GM21515 (cell line): ENCODE measurements at regions not wholly inside any gene's neighbourhood (a gene's known extent, or its start where the extent isn't known, plus 50 kb on each side); places are given as distances from the start of the nearest gene placed in this dataset.

Experiments
- ATAC-seq: cut with Tn5 transposase; IDR thresholded peaks from one replicate; pipeline ENCODE4 v1.9.1; 2021; ENCODE audit not compliant: unreplicated experiment

DNA sequence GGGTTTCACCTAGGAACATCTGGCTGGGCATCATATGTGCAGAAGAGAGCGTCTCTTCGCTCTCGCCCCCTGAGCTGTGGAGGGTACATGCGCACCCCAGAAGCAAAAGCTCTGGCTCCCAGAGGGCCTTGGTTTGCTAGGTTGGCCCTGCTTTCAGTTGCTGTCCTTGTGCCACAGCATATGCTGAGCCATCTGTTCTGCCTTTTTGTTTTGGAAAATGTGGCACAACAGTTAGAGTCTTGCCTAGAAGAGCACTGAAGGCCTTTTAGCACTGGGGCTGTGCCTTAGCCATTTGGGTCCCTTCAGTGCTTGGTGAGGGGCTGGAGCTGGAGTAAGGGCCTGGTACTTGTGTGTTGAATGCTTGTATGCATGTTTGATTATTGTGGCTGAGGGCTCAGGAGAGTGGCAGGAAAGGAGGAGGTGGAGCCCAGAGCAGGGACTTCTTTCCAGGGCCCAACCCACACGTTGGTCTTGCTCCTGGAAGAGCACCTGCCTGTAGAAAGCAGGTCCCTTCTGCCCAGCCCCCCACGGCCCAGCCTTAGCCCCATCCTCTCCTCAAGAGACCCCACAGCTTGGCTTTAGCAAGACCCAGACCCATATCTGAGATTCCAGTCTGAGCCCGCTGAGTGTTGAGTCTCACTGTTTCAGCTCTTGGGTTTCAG lies 113.7 kb downstream of the SLC25A47 start:
- no peak for ATAC-seq

DNA sequence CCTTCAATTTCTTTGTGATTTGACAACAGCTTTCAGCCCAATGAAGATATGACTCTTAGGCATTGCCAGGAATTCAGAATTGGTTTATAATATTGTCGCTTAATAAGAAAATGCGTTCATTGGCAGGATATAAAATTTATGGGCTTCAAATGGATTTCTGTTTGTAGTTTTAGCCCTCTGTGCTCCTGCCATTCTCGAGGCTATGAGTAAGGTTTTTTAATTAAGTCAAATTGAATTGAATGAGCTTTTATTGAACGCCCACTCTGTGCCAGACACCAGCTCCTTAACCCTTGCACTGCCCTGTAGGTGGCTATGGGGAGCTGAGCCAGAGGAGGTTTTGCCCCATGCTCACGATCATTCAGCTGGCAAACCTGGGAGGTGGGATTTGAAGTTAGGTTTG lies 115.1 kb downstream of the SLC25A47 start:
- ATAC-seq = no peak

DNA sequence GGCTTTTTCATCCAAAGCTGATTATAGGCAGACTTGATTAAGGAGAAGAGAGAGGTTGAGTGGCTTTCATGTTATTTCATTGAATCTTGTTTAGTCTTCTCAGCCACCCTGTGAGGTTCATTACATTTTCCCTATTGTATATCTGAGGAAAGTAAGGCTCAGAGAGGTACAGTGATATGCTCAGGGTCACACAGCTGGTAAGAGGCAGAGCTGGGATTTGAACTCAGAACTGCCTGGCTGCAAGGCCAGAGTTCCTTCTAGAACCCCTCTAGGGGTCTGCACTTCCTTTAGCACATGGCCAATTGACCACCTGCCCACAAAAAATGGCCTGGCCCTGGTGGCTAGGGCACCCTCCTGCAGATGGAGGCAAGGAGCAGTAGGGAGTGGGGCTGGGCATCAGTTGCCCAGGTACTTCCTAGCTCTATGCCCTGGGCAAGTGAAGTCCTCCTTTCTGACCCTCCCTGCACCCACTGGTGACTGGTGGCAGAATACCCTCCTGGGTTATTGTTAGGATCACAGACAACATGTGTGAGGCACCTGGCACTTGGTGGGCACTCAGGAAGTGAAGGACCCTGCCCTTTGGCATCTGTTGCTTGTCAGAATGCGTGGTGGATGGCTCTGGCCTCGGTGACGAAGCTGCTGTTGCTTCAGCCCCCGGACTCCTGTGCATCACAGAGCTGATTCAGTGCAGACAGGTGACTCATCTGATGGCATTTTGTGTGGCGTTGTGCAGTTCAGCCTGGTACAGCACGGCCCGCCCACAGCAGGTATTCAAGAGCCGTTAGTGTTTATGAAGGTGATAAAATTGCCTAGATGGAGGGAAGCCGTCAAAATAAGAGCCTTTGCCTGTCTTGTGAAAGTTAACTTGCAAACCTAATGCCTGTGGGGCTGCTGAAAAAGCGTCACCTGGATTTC lies 115.8 kb downstream of the SLC25A47 start:
- no peak for ATAC-seq

DNA sequence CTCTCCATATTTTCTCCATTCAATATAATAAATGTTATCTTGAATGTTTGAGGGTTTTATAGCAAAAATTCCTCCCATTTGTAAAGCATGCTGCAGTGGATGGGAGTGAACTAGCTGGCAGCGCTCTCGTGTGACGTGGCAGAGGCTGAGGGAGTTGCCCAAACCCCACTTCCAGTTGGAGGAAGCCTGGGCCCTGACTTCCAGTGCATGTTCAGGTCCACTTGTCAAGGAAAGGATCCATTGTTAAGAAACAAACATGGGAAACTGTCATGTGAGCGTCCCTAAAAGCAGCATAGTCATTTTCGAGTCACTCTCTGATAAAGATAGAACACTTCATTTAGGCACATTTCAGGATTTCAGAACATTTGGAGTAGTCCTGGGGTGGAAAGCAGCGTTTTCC lies 116.6 kb downstream of the SLC25A47 start:
- no peak for ATAC-seq

DNA sequence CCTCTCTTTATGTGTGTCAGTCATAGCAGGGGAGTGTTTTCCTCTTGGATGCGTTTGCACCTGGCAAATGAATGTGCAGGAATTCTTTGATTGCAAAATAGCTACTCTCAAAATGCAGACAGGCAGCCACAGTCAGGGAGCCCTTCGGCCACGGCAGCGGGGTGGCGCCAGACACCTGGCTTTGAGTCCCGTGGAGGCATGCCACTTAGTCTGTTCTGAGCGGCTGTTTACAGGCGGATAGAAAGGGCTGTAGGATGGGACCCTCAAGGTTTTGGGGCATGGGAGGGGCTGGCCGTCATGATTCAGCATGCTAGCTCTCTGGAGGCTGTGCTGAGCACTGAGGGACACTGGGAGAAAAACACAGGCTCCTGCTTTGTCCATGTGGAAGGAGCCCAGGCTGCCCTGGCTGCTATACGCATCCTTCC lies 117.1 kb downstream of the SLC25A47 start:
- no peak for ATAC-seq

DNA sequence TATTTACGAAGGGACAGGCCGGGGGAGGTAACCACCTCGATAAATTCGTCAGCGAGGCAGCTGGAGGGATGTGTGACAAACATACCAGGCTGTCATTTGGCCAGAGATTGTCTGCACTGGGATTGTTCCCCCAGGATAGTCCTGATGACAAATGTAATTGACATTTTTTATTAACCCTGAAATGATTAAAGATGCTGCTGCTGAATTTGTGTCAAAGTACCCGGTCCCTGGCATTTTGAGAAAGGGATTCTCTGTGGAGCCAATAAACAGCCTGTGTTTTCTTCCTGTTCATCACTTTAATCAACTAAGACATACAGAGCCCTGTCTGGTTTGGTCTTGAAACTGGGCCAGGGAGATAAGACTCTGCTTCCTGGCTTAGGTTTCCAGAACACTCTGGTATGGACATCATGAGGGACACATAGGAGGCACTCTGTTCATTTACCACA lies 117.6 kb downstream of the SLC25A47 start:
- no peak for ATAC-seq

DNA sequence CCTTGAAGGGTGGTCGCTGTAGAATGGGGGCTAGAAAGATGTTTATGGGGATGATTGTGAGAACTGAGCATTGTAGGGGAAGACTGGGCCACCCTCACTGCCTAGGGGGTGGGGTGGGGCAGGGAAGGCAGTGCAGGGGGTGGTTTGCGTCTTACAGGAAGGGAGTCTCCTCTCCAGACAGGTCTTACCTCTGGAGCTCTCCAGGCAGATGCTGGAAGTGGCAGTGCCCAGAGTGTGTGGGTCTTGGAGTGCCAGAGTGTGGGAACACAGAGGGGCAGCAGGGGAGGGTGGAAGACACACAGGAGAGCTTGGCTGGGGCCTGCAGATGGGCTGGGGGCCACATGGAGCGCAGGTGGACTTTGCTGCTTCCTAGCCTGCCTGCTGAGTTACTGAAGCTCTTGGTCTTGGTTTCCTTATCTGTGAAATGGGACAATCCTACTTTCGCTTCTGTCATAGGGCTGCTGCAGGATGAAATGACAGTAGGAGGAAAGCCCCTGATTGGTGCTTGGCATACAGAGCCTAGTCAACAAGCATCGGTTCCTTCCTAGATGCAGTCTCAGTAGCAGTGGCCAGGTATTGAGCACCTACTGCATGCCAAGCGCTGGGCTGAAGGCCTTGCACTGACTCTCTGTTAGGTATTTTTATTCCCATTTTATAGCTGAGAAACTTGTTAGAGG lies 118.3 kb downstream of the SLC25A47 start:
- ATAC-seq = no peak

DNA sequence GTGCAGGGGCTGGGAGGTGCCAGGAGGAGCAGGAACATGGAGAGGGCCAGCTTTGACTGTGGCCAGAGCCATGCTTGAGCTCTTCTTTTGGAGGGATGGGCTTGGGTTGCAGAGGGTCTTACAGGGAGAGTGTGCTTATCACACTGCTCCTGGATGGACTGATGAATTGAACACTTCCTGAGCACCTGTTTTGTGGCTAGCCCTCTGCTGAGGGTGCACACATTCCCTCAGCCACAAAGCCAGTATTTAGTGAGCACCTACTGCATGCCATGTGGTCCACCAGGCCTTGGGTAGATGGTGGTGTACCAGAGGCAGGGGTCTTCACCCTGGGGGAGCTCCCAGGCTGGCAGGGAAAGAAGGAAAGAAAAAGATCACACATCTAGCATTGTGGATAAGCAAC lies 118.9 kb downstream of the SLC25A47 start:
- no peak for ATAC-seq

DNA sequence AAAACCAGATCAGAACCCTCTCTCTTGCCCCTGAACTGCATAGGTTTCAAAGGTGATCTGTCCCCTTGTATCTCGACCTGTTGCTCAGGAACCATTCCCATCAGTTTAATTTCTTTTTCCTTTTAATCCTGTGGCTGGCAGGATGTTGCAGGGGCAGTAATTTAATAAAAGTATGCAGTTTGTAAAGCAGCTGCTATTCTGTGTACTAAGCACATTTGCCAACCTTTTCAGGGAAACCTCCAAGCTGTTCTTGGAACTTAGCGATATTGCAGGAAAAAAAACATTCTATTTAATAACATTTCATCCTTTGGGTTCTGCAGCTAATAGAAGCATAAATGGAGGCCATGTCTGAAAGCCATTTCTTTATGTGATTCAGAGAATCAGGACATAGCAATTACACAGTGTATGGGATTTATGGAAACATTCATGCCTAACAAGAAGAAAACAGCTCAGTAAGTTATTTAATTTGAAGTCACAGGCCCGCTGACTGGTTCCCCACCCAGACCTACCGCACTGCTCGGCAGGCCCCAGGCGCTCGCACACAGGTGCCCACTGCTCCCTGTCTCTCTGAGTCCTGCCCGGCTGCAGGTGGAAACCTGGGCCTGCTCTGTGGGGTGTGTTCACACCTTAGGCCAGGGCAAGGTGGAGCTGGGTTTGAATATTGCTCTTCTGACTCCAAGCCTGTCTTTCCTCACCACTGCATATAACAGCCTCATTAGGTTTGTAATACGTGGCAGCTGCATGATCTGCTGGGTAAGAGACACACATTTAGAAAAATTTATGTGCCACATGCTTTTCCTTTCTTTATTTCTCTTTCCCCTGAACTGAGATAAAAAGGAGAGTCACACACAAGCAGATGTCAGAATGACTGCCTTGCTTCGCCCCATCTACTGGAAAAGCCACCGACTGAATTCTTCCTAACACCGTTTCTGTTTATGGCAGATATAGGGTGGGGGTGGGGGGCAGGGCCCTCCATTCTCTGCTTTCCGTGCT lies 119.7 kb downstream of the SLC25A47 start:
- no peak for ATAC-seq

DNA sequence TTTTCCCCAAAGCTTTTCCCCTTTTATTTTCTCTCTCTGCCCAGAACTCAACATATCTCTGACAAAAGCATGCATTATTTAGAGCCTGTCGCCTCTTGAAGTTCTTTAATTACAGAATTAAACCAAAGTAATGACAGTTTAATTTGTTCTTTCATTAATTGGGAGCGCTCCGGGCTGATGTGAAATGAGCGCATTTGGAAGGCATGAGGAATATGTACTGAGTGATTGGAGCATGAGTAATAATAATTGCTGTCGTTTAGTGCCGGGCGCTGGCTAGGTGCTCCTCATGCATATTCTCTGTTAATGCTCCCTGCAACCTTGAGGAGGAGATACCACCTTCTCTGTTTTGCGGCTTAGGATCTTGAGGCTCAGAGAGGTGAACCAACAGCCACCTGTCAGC lies 120.5 kb downstream of the SLC25A47 start:
- no peak for ATAC-seq

DNA sequence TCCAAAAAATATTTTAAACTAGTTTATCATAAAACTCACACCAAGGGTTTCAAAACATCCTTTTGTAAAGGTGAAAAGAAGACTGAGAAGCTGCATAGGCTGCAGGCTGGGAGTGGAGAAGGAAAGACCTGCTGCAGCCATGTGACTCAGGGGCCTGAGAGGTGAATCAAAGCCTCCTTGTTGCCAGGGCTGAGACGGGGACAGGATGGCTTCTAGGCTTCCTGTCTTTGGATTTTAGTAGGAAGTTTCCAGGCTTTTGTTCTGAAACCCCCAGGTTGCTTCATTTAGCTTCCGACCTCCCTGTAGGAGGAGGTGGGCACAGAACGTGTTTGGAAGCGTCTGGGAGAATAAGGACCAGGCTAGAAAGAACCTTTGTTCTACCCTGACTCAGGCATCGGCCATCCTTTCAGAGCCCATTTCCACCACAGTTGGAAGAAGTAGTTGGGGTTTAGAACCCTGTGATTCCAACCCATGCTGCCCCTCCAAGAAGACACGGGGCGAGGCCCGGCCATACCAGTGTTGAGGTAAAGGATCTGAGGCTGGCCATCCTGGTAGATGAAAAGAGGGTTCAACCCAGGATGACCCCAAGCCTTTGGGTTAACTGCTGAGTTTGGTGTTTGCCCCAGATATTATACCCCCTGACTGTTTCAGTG lies 122.4 kb downstream of the SLC25A47 start:
- ATAC-seq = no peak

DNA sequence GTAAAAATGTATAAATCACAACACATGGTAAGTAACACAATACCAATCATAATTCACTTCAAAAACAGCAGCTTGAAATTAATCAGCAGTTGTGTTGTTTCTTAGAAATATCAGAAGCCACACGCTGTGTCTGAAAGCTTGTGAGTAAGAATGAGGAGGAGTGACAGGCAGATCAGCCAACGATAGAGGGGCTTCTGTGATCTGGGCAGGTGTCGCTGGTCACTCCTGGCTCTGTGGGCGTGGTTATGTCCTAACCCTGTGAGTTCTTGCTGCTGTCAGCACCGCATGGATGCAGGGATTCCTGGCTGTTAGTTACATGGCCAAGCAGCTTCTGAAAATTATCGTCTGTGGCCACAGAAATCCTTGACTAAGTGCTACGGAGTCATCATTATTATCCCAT lies 123.4 kb downstream of the SLC25A47 start:
- no peak for ATAC-seq

DNA sequence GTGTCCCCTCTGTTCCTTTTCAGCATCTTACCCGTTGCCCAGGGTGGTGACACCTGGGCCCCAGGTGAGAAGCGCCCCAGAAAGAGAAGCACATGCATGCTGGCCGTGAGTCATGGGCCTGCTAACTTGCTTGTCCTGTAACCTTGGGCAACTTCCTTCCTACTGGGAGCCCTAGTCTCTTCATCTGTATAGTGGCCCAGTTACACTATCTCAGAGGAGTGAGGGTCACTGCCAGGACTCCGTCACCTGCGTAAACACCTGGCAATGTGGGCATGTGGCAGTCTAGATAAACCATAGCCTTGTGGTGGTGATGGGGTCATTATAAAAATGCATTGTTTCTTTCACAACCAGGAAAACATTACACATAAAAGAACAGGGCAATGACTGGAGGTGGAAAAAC lies 125.2 kb downstream of the SLC25A47 start:
- ATAC-seq = no peak

DNA sequence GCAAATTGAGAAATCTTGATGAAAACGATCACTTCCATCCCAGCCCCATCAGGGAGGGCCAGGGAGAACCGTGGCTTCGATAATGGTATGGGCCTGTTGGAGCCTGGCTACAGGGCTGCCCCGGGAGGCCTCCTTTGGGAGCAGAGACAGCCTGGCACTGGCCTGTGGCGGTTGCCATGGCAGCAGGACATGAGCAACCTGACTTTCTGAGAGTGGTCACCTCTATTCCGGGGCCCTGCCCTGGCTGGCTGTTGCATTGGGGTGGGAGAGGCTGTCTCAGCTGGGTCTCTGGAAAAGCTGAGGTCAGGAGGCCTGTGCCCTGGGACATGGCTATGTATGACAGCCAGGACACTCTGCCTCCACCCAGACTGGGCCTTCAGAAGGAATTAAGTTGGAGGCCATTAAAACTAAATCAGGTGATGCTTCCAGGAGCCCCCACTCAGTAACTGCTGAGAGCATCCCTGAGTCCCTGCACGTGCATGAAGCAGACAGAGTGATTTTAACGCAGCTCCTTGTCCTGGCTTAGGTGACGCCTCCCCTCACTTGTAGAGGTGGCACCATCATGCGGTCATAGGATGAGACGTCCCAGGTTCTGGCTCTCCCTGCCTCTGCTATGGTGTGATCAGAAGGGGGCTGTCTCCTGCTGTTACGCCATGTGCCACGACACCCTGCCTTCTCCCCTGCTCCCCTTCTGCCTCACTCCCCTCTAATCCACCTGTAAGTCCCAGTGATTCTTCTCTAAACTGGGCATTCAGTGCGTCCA lies 126.3 kb downstream of the SLC25A47 start:
- no peak for ATAC-seq

DNA sequence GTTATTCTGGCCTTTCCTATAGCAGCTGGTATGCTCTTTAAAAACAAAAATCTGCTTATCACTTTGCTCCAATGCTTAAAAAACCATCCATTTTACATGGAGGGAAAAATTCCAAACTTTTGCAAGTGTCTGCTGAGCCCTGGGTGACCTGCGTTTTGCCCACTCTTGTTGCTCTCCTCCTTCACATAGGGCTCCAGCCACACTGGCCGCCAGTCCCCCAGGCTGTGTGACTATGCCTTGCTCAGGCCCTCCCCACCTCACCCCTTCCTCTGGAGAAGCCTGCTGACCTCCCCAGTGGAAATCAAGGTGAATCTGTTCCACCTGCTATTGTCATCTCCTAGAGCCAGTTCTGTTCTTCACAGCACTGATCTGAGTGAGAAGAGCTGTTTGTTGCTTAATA lies 126.9 kb downstream of the SLC25A47 start:
- ATAC-seq = no peak

DNA sequence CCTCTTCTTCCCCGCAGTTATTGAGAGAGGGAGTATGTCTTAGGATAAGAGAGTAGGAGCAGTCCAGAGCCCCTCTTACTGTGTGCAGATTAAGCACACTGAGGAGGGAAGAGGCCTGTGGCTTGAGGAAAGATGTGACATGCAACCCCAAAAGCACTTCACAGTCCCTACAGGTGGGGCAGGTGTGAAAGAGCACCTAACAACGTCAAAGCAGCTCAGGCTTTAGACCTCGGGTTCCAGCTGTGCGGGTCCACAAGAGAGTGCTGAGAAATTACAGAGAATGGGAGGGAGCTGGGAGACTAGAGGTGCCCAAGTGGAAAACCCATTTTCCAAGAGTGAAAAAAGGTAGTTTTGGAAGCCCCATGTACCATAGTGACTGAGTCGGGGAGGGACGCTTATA lies 127.6 kb downstream of the SLC25A47 start:
- no peak for ATAC-seq

DNA sequence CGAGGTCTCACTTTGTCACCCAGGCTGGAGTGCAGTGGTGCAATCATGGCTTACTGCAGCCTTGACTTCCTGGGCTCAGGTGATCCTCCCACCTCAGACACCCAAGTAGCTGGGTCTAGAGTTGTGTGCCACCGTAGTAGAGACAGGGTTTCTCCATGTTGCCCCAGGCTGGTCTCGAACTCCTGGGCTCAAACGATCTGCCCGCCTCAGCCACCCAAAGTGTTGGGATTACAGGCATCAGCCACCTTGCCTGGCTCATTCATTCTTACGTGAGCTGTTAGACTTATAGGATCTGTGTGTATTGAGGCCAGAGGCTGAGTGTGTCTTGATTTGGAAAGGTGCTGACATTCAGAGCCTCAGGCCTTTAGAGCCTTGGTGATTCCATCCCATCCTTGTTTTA lies 128.1 kb downstream of the SLC25A47 start:
- ATAC-seq = no peak

DNA sequence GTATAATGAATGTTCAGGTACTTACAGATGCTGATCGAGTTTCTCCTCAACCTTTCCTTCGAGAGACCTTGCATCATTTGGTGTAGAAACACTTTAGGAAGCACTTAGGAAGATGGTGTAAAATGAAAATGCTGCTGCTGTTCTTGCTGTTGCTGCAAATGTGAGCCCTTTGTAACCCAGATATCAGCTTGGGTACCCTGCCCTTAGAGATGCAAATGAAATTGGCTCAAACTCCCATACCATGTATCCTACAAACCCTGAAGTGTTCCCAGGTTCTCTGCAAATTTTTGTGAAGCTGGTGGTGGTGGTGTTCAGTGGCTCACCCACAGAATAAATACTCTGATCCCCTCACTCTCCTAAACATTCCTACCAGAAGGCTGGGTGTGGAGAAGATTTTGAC lies 130.8 kb downstream of the SLC25A47 start:
- ATAC-seq = no peak

DNA sequence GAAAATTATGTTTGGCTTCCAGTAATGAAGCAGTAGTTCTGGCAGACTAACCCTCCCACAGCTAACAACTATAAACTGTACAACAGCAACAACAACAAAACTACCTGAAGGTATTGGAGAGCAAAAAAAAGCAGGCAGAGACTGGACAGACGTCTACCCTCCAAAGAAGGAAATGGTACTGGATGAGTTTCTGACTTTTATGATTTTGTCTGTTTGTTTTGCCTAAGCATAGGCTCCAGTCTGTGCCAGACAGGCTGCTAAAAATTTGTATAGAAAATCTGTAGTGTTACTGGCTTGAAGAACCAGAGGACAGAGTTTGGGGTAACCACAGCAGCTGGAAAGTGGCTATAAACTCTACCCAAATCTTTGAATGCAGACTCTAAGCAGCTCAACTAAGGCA lies 131.3 kb downstream of the SLC25A47 start:
- no peak for ATAC-seq
